Globus pallidus (tissue), 1 donor: ENCODE measurements at regions not wholly inside any gene's neighbourhood (a gene's known extent, or its start where the extent isn't known, plus 50 kb on each side); places are given as distances from the start of the nearest gene placed in this dataset.

Experiments
- DNase-seq: peaks from one replicate; pipeline ENCODE4 v3.0.0-alpha.2; 2015; ENCODE audit warnings: low spot score

GRCh38 chr14:101370593-101371569 lies 190.4 kb upstream of the DIO3 start:
- DNase-seq, result no peak

GRCh38 chr14:101371799-101372793 lies 189.2 kb upstream of the DIO3 start:
- no peak for DNase-seq

GRCh38 chr14:101372894-101373620 lies 188.2 kb upstream of the DIO3 start:
- no peak for DNase-seq

- DNase-seq, result no peak
Measured at GRCh38 chr14:101373690-101374295, 187.5 kb upstream of the DIO3 start.

GRCh38 chr14:101374373-101375338 lies 186.6 kb upstream of the DIO3 start:
- DNase-seq, result no peak

- no peak for DNase-seq
Measured at GRCh38 chr14:101377069-101377468, 184.2 kb upstream of the DIO3 start.

- DNase-seq, result no peak
Measured at GRCh38 chr14:101379842-101380241, 181.5 kb upstream of the DIO3 start.

- DNase-seq, result no peak
Measured at GRCh38 chr14:101380512-101380911, 180.8 kb upstream of the DIO3 start.

GRCh38 chr14:101380940-101381339 lies 180.4 kb upstream of the DIO3 start:
- no peak for DNase-seq

GRCh38 chr14:101383737-101384338 lies 177.5 kb upstream of the DIO3 start:
- DNase-seq, result no peak

- DNase-seq, result no peak
Measured at GRCh38 chr14:101394374-101394773, 166.9 kb upstream of the DIO3 start.

- no peak for DNase-seq
Measured at GRCh38 chr14:101395779-101396178, 165.5 kb upstream of the DIO3 start.

GRCh38 chr14:101397206-101397605 lies 164.1 kb upstream of the DIO3 start:
- DNase-seq, result no peak

GRCh38 chr14:101398011-101398410 lies 163.3 kb upstream of the DIO3 start:
- no peak for DNase-seq

- no peak for DNase-seq
Measured at GRCh38 chr14:101399737-101400517, 161.4 kb upstream of the DIO3 start.

GRCh38 chr14:101400830-101401229 lies 160.5 kb upstream of the DIO3 start:
- DNase-seq, result no peak

- no peak for DNase-seq
Measured at GRCh38 chr14:101402936-101403660, 158.2 kb upstream of the DIO3 start.
